Progenitor cell of endocrine pancreas (in vitro differentiated cells): ENCODE measurements at regions not wholly inside any gene's neighbourhood (a gene's known extent, or its start where the extent isn't known, plus 50 kb on each side); places are given as distances from the start of the nearest gene placed in this dataset.

Experiments
- DNase-seq: peaks from one replicate; pipeline ENCODE4 v3.0.0; 2021; ENCODE audit warnings: low spot score; ENCODE audit not compliant: unreplicated experiment
- H3K27ac Mint-ChIP-seq: 2 replicates; pipeline ENCODE4 v1.8.0; 2021; ENCODE audit warnings: mild to moderate bottlenecking, moderate library complexity, mixed read lengths
- H3K27me3 Mint-ChIP-seq: 2 replicates; pipeline ENCODE4 v1.8.0; 2021; ENCODE audit warnings: mixed read lengths
- H3K36me3 Mint-ChIP-seq: 2 replicates; pipeline ENCODE4 v1.8.0; 2022; ENCODE audit warnings: mixed read lengths; ENCODE audit not compliant: insufficient read depth
- H3K4me1 Mint-ChIP-seq: 2 replicates; pipeline ENCODE4 v1.8.0; 2021; ENCODE audit warnings: low read depth, mixed read lengths
- H3K4me3 Mint-ChIP-seq: 2 replicates; pipeline ENCODE4 v1.8.0; 2021; ENCODE audit warnings: low read depth, mild to moderate bottlenecking, moderate library complexity, mixed read lengths
- H3K9me3 Mint-ChIP-seq: 2 replicates; pipeline ENCODE4 v1.8.0; 2021; ENCODE audit warnings: low read depth, mixed read lengths
- CTCF ChIP-seq: fragments of 200-600 bp; sonication (generic); IDR thresholded peaks from one replicate; pipeline ENCODE4 v1.5.0; 2021; ENCODE audit warnings: antibody characterized with exemption, mild to moderate bottlenecking; ENCODE audit not compliant: unreplicated experiment

GRCh38 chr5:8070138-8070537 is 201.2 kb downstream of the MTRR start:
- no peak for TF ChIP-seq CTCF
- Mint-ChIP-seq H3K27ac (no peak overlapping the region), H3K36me3 (no peaks in the 10 kb centered on the region), H3K9me3 (no peaks in the 10 kb centered on the region), H3K4me3 (no peak overlapping the region), H3K4me1 (peaks cover 1% of the 10 kb centered on the region), H3K27me3 (no peaks in the 10 kb centered on the region)
- no peak for DNase-seq

GRCh38 chr5:8079056-8079455 is 210.1 kb downstream of the MTRR start:
- H3K9me3 Mint-ChIP-seq = peaks cover 3% of the 10 kb centered on the region
- no peak for TF ChIP-seq CTCF
- no peaks in the 10 kb centered on the region for H3K4me1 Mint-ChIP-seq
- no peak for DNase-seq
- no peaks in the 10 kb centered on the region for H3K36me3 Mint-ChIP-seq
- no peak overlapping the region for H3K4me3 Mint-ChIP-seq
- H3K27me3 Mint-ChIP-seq = no peaks in the 10 kb centered on the region
- H3K27ac Mint-ChIP-seq = no peak overlapping the region

GRCh38 chr5:8081179-8081578 is 212.2 kb downstream of the MTRR start:
- peaks cover 3% of the 10 kb centered on the region for H3K9me3 Mint-ChIP-seq
- H3K27me3 Mint-ChIP-seq = no peaks in the 10 kb centered on the region
- H3K4me3 Mint-ChIP-seq = no peak overlapping the region
- no peak for TF ChIP-seq CTCF
- DNase-seq = no peak
- no peaks in the 10 kb centered on the region for H3K36me3 Mint-ChIP-seq
- no peak overlapping the region for H3K27ac Mint-ChIP-seq
- H3K4me1 Mint-ChIP-seq = no peaks in the 10 kb centered on the region

GRCh38 chr5:8093669-8094068 is 224.7 kb downstream of the MTRR start:
- Mint-ChIP-seq H3K9me3 (no peaks in the 10 kb centered on the region), H3K36me3 (no peaks in the 10 kb centered on the region), H3K4me3 (no peak overlapping the region), H3K27ac (no peak overlapping the region), H3K4me1 (no peaks in the 10 kb centered on the region), H3K27me3 (no peaks in the 10 kb centered on the region)
- no peak for DNase-seq
- no peak for TF ChIP-seq CTCF

GRCh38 chr5:8094304-8094703 is 225.4 kb downstream of the MTRR start:
- Mint-ChIP-seq H3K4me3 (no peak overlapping the region), H3K27ac (no peak overlapping the region), H3K27me3 (no peaks in the 10 kb centered on the region)

More at GRCh38 chr5:8094304-8094703, 225.4 kb downstream of the MTRR start:
- no peaks in the 10 kb centered on the region for H3K9me3 Mint-ChIP-seq
- DNase-seq = no peak
- no peaks in the 10 kb centered on the region for H3K36me3 Mint-ChIP-seq
- H3K4me1 Mint-ChIP-seq = no peaks in the 10 kb centered on the region
- TF ChIP-seq CTCF = no peak
